H9 (cell line): ENCODE measurements at regions not wholly inside any gene's neighbourhood (a gene's known extent, or its start where the extent isn't known, plus 50 kb on each side); places are given as distances from the start of the nearest gene placed in this dataset.

Source experiments
- DNase-seq: peaks from one replicate; pipeline ENCODE4 v3.0.0-alpha.2; 2017
- H2AFZ ChIP-seq: one replicate; pipeline ENCODE4 v1.6.1; 2013; ENCODE audit warnings: mild to moderate bottlenecking, low read length, control low read depth, moderate library complexity
- H2AK5ac ChIP-seq: 2 replicates; pipeline ENCODE4 v1.6.1; 2013; ENCODE audit warnings: low read length, control low read depth, mixed read lengths; ENCODE audit not compliant: insufficient read length
- H2BK120ac ChIP-seq: one replicate; pipeline ENCODE4 v1.6.1; 2013; ENCODE audit warnings: low read depth, mild to moderate bottlenecking, low read length, control low read depth, inconsistent platforms; ENCODE audit not compliant: poor library complexity, severe bottlenecking
- H2BK12ac ChIP-seq: 2 replicates; pipeline ENCODE4 v1.6.1; 2013; ENCODE audit warnings: low read length, control low read depth, mixed read lengths, low read depth; ENCODE audit not compliant: insufficient read length
- H2BK15ac ChIP-seq: 2 replicates; pipeline ENCODE4 v1.6.1; 2013; ENCODE audit warnings: low read depth, low read length, control low read depth
- H2BK20ac ChIP-seq: one replicate; pipeline ENCODE4 v1.6.1; 2013; ENCODE audit warnings: low read depth, mild to moderate bottlenecking, low read length, control low read depth, inconsistent platforms; ENCODE audit not compliant: poor library complexity, severe bottlenecking
- H2BK5ac ChIP-seq: 2 replicates; pipeline ENCODE4 v1.6.1; 2013; ENCODE audit warnings: low read length, control low read depth, mixed read lengths; ENCODE audit not compliant: insufficient read length
- H3K14ac ChIP-seq: 2 replicates; pipeline ENCODE4 v1.6.1; 2013; ENCODE audit warnings: low read length, control low read depth; ENCODE audit not compliant: insufficient read depth
- H3K18ac ChIP-seq: 2 replicates; pipeline ENCODE4 v1.6.1; 2013; ENCODE audit warnings: low read depth, mild to moderate bottlenecking, mixed read lengths, low read length, control low read depth; ENCODE audit not compliant: insufficient read length
- H3K23ac ChIP-seq: 2 replicates; pipeline ENCODE4 v1.6.1; 2013; ENCODE audit warnings: low read length, control low read depth, mixed read lengths, low read depth; ENCODE audit not compliant: insufficient read length
- H3K23me2 ChIP-seq: 2 replicates; pipeline ENCODE4 v1.6.1; 2013; ENCODE audit warnings: low read depth, mild to moderate bottlenecking, mixed read lengths, low read length, control low read depth; ENCODE audit not compliant: insufficient read length, poor library complexity, severe bottlenecking
- H3K27ac ChIP-seq: 2 replicates; pipeline ENCODE4 v1.5.1; 2013; ENCODE audit warnings: low read length, control low read depth, mixed read lengths, low read depth; ENCODE audit not compliant: insufficient read length
- H3K27me3 ChIP-seq: 2 replicates; pipeline ENCODE4 v1.6.1; 2013; ENCODE audit warnings: low read length, control low read depth, inconsistent platforms; ENCODE audit not compliant: insufficient read depth
- H3K4ac ChIP-seq: 2 replicates; pipeline ENCODE4 v1.6.1; 2013; ENCODE audit warnings: low read depth, mild to moderate bottlenecking, control low read depth, inconsistent platforms, low read length, moderate library complexity
- H3K4me1 ChIP-seq: 2 replicates; pipeline ENCODE4 v1.6.1; 2013; ENCODE audit warnings: low read length, control low read depth, inconsistent platforms; ENCODE audit not compliant: insufficient read depth
- H3K4me2 ChIP-seq: 2 replicates; pipeline ENCODE4 v1.6.1; 2013; ENCODE audit warnings: low read length, control low read depth, mixed read lengths; ENCODE audit not compliant: insufficient read length, insufficient read depth
- H3K56ac ChIP-seq: 2 replicates; pipeline ENCODE4 v1.6.1; 2013; ENCODE audit warnings: low read depth, mild to moderate bottlenecking, mixed read lengths, low read length, control low read depth; ENCODE audit not compliant: insufficient read length
- H3K79me1 ChIP-seq: 2 replicates; pipeline ENCODE4 v1.6.1; 2013; ENCODE audit warnings: low read depth, mild to moderate bottlenecking, moderate library complexity, low read length, control low read depth, inconsistent platforms; ENCODE audit not compliant: insufficient read depth, poor library complexity, severe bottlenecking
- H3K79me2 ChIP-seq: 2 replicates; pipeline ENCODE4 v1.6.1; 2013; ENCODE audit warnings: low read length, control low read depth, inconsistent platforms; ENCODE audit not compliant: insufficient read depth
- H3K9ac ChIP-seq: 2 replicates; pipeline ENCODE4 v1.6.1; 2013; ENCODE audit warnings: low read length, control low read depth, mixed read lengths; ENCODE audit not compliant: insufficient read length; ENCODE audit errors: extremely low read depth
- H3K9me3 ChIP-seq: one replicate; pipeline ENCODE4 v1.6.1; 2013; ENCODE audit warnings: low read depth, low read length, inconsistent platforms; ENCODE audit not compliant: control insufficient read depth
- H3T11ph ChIP-seq: one replicate; pipeline ENCODE4 v1.6.1; 2013; ENCODE audit warnings: mild to moderate bottlenecking, low read length, control low read depth, inconsistent platforms
- H4K20me1 ChIP-seq: one replicate; pipeline ENCODE4 v1.6.1; 2013; ENCODE audit not compliant: control insufficient read depth, insufficient read length, insufficient read depth
- H4K5ac ChIP-seq: 2 replicates; pipeline ENCODE4 v1.6.1; 2013; ENCODE audit warnings: low read depth, mild to moderate bottlenecking, mixed read lengths, low read length, control low read depth; ENCODE audit not compliant: insufficient read length
- H4K8ac ChIP-seq: replicated peaks from 2 replicates; pipeline ENCODE4 v1.6.1; 2013; ENCODE audit warnings: low read length, control low read depth, mixed read lengths, low read depth; ENCODE audit not compliant: insufficient read length
- H4K91ac ChIP-seq: 2 replicates; pipeline ENCODE4 v1.6.1; 2013; ENCODE audit warnings: low read depth, mild to moderate bottlenecking, moderate library complexity, mixed read lengths, low read length, control low read depth; ENCODE audit not compliant: insufficient read length
- H3K27ac Mint-ChIP-seq, 3 experiments: 2 replicates in 2 of 3; 3 replicates in 1 of 3; pipeline ENCODE4 v1.8.0; 2020 to 2021; ENCODE audit warnings: mixed read lengths in 3 of 3, mild to moderate bottlenecking in 1 of 3, moderate library complexity in 1 of 3
- H3K27me3 Mint-ChIP-seq: 2 replicates; pipeline ENCODE4 v1.8.0; 2021; ENCODE audit warnings: low read depth, mild to moderate bottlenecking, moderate library complexity, mixed read lengths
- H3K36me3 Mint-ChIP-seq, 3 experiments: 2 replicates in 2 of 3; 3 replicates in 1 of 3; pipeline ENCODE4 v1.8.0; 2020 to 2021; ENCODE audit warnings: low read depth in 3 of 3, mixed read lengths in 3 of 3; ENCODE audit not compliant: insufficient read depth in 1 of 3
- H3K4me1 Mint-ChIP-seq, 2 experiments: 2 replicates each; pipeline ENCODE4 v1.8.0; 2020; ENCODE audit warnings: mixed read lengths in 2 of 2
- H3K4me3 Mint-ChIP-seq, 2 experiments: 2 replicates in 1 of 2; 3 replicates in 1 of 2; pipeline ENCODE4 v1.8.0; 2020 to 2021; ENCODE audit warnings: mild to moderate bottlenecking in 2 of 2, mixed read lengths in 2 of 2, moderate library complexity in 1 of 2
- H3K9me3 Mint-ChIP-seq, 2 experiments: 2 replicates in 1 of 2; 3 replicates in 1 of 2; pipeline ENCODE4 v1.8.0; 2020; ENCODE audit warnings: mild to moderate bottlenecking in 2 of 2, mixed read lengths in 2 of 2, moderate library complexity in 1 of 2
- WGBS: extraction: QIAGEN DNeasy Blood & Tissue Kit; methylation state at CpG from one replicate; pipeline ENCODE4 v1.1.7; 2013; ENCODE audit warnings: missing lambda C conversion rate, low lambda C conversion rate, mixed read lengths; ENCODE audit not compliant: insufficient read length; ENCODE audit errors: extremely low coverage; 5-methylcytosine and 5-hydroxymethylcytosine counted together
- TF ChIP-seq, protein P1 (sequence below): fragments of 200-600 bp; sonication (generic); conservative IDR thresholded peaks from 3 replicates; pipeline ENCODE4 v1.8.0; 2021; ENCODE audit warnings: antibody characterized with exemption, mild to moderate bottlenecking

- H3K14ac ChIP-seq = no peak overlapping the region
- H3K23ac ChIP-seq = no peak overlapping the region
- H3K18ac ChIP-seq = no peak overlapping the region
- H2AK5ac ChIP-seq = no peak overlapping the region
- TF ChIP-seq, protein P1, sequence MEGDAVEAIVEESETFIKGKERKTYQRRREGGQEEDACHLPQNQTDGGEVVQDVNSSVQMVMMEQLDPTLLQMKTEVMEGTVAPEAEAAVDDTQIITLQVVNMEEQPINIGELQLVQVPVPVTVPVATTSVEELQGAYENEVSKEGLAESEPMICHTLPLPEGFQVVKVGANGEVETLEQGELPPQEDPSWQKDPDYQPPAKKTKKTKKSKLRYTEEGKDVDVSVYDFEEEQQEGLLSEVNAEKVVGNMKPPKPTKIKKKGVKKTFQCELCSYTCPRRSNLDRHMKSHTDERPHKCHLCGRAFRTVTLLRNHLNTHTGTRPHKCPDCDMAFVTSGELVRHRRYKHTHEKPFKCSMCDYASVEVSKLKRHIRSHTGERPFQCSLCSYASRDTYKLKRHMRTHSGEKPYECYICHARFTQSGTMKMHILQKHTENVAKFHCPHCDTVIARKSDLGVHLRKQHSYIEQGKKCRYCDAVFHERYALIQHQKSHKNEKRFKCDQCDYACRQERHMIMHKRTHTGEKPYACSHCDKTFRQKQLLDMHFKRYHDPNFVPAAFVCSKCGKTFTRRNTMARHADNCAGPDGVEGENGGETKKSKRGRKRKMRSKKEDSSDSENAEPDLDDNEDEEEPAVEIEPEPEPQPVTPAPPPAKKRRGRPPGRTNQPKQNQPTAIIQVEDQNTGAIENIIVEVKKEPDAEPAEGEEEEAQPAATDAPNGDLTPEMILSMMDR = no peak
- H3K27ac ChIP-seq = no peak overlapping the region
- WGBS = no CpG with 5 or more reads among the region's 1 CpG
- H3T11ph ChIP-seq = no peak overlapping the region
- no peaks in the 10 kb centered on the region for H4K20me1 ChIP-seq
- DNase-seq = no peak
- H3K79me1 ChIP-seq = no peaks in the 10 kb centered on the region
- no peaks in the 10 kb centered on the region for H3K23me2 ChIP-seq
- no peaks in the 10 kb centered on the region for H3K79me2 ChIP-seq
- H3K27me3 ChIP-seq = no peaks in the 10 kb centered on the region
- no peak overlapping the region for H2AFZ ChIP-seq
- no peak overlapping the region for H3K4ac ChIP-seq
- H3K9me3 ChIP-seq = no peaks in the 10 kb centered on the region
- Mint-ChIP-seq H3K4me1 (no peaks in the 10 kb centered on the region), H3K36me3 (no peaks in the 10 kb centered on the region), H3K4me3 (no peak overlapping the region), H3K27ac (no peak overlapping the region), H3K9me3 (no peaks in the 10 kb centered on the region), H3K27me3 (no peaks in the 10 kb centered on the region)
- H3K9ac ChIP-seq = no peak overlapping the region
- no peak overlapping the region for H2BK20ac ChIP-seq
- H2BK5ac ChIP-seq = no peak overlapping the region
- no peak overlapping the region for H2BK15ac ChIP-seq
- no peak overlapping the region for H4K5ac ChIP-seq
- H4K8ac ChIP-seq = no peak overlapping the region
- no peak overlapping the region for H2BK120ac ChIP-seq
- H3K4me1 ChIP-seq = no peaks in the 10 kb centered on the region
- no peak overlapping the region for H3K56ac ChIP-seq
- H3K4me2 ChIP-seq = no peak overlapping the region
- no peak overlapping the region for H4K91ac ChIP-seq
- no peak overlapping the region for H2BK12ac ChIP-seq
Measured at GRCh38 chr5:25066239-25066638, 421.5 kb upstream of the CDH10 start.
